ENCODE measurements at regions not wholly inside any gene's neighbourhood (a gene's known extent, or its start where the extent isn't known, plus 50 kb on each side); places are given as distances from the start of the nearest gene placed in this dataset.

GRCh38 chr5:62083247-62083646 is 222.8 kb upstream of the KIF2A start:
- POLR2A ChIA-PET: no interaction called here
- Histone ChIP-seq H3K36me3 (replicated peaks in 1 of 2; ENCODE audit: control insufficient read depth in 1 of 2, insufficient read depth in 2 of 2, low read length in 1 of 2) (no peaks in the 10 kb centered on the region), H2AFZ (ENCODE audit: low read depth) (no peak overlapping the region), H3K27ac (ENCODE audit: low read depth in 2 of 2, low read length in 1 of 2) (no peak overlapping the region), H3K79me2 (ENCODE audit: insufficient read depth) (no peaks in the 10 kb centered on the region), H3K9me2 (no peaks in the 10 kb centered on the region), H3K27me3 (ENCODE audit: insufficient read depth) (peaks cover 6% of the 10 kb centered on the region), H3K9me3 (no peaks in the 10 kb centered on the region), H3K4me2 (0 out of 2 replicates have a peak overlapping the region, but pooled peaks have one; percentile 22), H3K9ac (no peak overlapping the region), H3K4me1 (ENCODE audit: control insufficient read depth in 1 of 2, insufficient read depth in 2 of 2, low read depth in 1 of 2, low read length in 1 of 2) (peaks cover 8% of the 10 kb centered on the region in 2 experiments; a peak in 3 of 4 replicates), H3K4me3 (ENCODE audit: low read depth in 2 of 2, low read length in 1 of 2) (no peak overlapping the region), H3F3A (replicated peaks; ENCODE audit: insufficient read depth) (no peaks in the 10 kb centered on the region), H4K20me1 (ENCODE audit: insufficient read depth) (no peaks in the 10 kb centered on the region)
- TF ChIP-seq EZH2phosphoT487 (IDR thresholded peaks at IDR 0.05; ENCODE audit: borderline replicate concordance, low read depth) (no peak), GATA2 (CRISPR knock-in tag; IDR thresholded peaks at IDR 0.05) (no peak), JUND (IDR thresholded peaks at IDR 0.05) (no peak), CTCF (IDR thresholded peaks at IDR 0.05) (no peak), FOXJ3 (CRISPR knock-in tag; IDR thresholded peaks at IDR 0.05) (no peak), MAX (IDR thresholded peaks at IDR 0.05; ENCODE audit: low read depth) (no peak), FOXM1 (IDR thresholded peaks at IDR 0.05; ENCODE audit: low read depth) (no peak), REST (IDR thresholded peaks at IDR 0.05; ENCODE audit: low read depth, low read length) (no peak), RXRA (IDR thresholded peaks at IDR 0.05; ENCODE audit: borderline replicate concordance, low read depth) (no peak), FOSL2 (IDR thresholded peaks at IDR 0.05; ENCODE audit: borderline replicate concordance, low read depth) (no peak), SIN3A (IDR thresholded peaks at IDR 0.05; ENCODE audit: borderline replicate concordance, low read depth, low read length) (no peak), USF2 (IDR thresholded peaks at IDR 0.05; ENCODE audit: borderline replicate concordance, low read depth, low read length) (no peak), ZBTB33 (IDR thresholded peaks at IDR 0.05; ENCODE audit: borderline replicate concordance, low read depth) (no peak)
- no peak for DNase-seq
- WGBS (ENCODE audit: low lambda C conversion rate): 78% methylated on average over 5 of the region's 7 CpGs
- CTCF ChIA-PET: interaction anchor here (1.3 kb wide), 1 partner anchor 11 kb away, joined by 3 read pairs; no protein-coding TSS in a partner anchor
